ENCODE measurements at regions not wholly inside any gene's neighbourhood (a gene's known extent, or its start where the extent isn't known, plus 50 kb on each side); places are given as distances from the start of the nearest gene placed in this dataset.

- DNase-seq (ENCODE audit: low read depth) = no peak
These were observed 78.0 kb downstream of the VEGFA start for GRCh38 chr6:43847741-43848630.

GRCh38 chr6:43846556-43846955 lies 76.5 kb downstream of the VEGFA start:
- no peak for DNase-seq (ENCODE audit: low read depth)

- DNase-seq (ENCODE audit: low read depth) = no peak
These were observed 75.6 kb downstream of the VEGFA start for GRCh38 chr6:43845646-43846045.

GRCh38 chr6:43843669-43844171 lies 73.7 kb downstream of the VEGFA start:
- DNase-seq (ENCODE audit: low read depth) = no peak

GRCh38 chr6:43843097-43843645 lies 73.2 kb downstream of the VEGFA start:
- no peak for DNase-seq (ENCODE audit: low read depth)

GRCh38 chr6:43842231-43842794 lies 72.3 kb downstream of the VEGFA start:
- no peak for DNase-seq (ENCODE audit: low read depth)

GRCh38 chr6:43840490-43841218 lies 70.6 kb downstream of the VEGFA start:
- DNase-seq (ENCODE audit: low read depth) = no peak

GRCh38 chr6:43838276-43839036 lies 68.4 kb downstream of the VEGFA start:
- DNase-seq (ENCODE audit: low read depth) = no peak

GRCh38 chr6:43837507-43837906 lies 67.5 kb downstream of the VEGFA start:
- no peak for DNase-seq (ENCODE audit: low read depth)

- DNase-seq (ENCODE audit: low read depth) = no peak
These were observed 66.7 kb downstream of the VEGFA start for GRCh38 chr6:43836507-43837240.
